C4-2B (cell line): ENCODE measurements at regions not wholly inside any gene's neighbourhood (a gene's known extent, or its start where the extent isn't known, plus 50 kb on each side); places are given as distances from the start of the nearest gene placed in this dataset.

Experiments used
- CTCF ChIP-seq: fragments of 450-650 bp; conservative IDR thresholded peaks from 2 replicates; pipeline ENCODE4 v1.5.1; 2017; ENCODE audit warnings: mild to moderate bottlenecking
- ZFX ChIP-seq: fragments of 450-650 bp; IDR thresholded peaks from 2 replicates; pipeline ENCODE4 v1.6.1; 2017

GRCh38 chr2:146931109-146931508 lies 913.7 kb upstream of the ACVR2A start:
- TF ChIP-seq CTCF: no peak
- no peak for TF ChIP-seq ZFX
